K562 (cell line): ENCODE measurements at regions not wholly inside any gene's neighbourhood (a gene's known extent, or its start where the extent isn't known, plus 50 kb on each side); places are given as distances from the start of the nearest gene placed in this dataset.
A peak's percentile ranks its signal among the peaks of the same experiment; 100 is the strongest.

Experiments
- ATAC-seq: fragments of 200-7000 bp; cut with Tn5 transposase; 3 replicates; pipeline ENCODE4 v1.9.1; 2020; ENCODE audit warnings: moderate library complexity
- BruUV-seq: library from RNA; stranded (reverse); fragments of 400-500 nt; replicated peaks from 2 replicates; lab custom pipeline; 2021; lab: Mats Ljungman, UMichigan
- CTCF ChIA-PET: fragments of 300-600 bp; formaldehyde crosslinking; extraction: SDS; loops from one replicate; lab custom pipeline; 2021; ENCODE audit warnings: low intra/inter-chr PET ratio; lab: Yijun Ruan, JAX
- POLR2A ChIA-PET: fragments of 300-600, 350-650 bp; sonication (Branson Sonifier 250); formaldehyde crosslinking; extraction: SDS; loops from one replicate; lab custom pipeline; 2021; ENCODE audit warnings: antibody characterized with exemption, inconsistent platforms; lab: Yijun Ruan, JAX
- DNase-seq, 4 experiments: peaks; one replicate each; pipeline versions ENCODE4 v3.0.0 to v3.0.0-alpha.2; 2011 to 2018; ENCODE audit warnings: low spot score in 3 of 4, mixed read lengths in 3 of 4; ENCODE audit errors: extremely low read depth in 1 of 4
- FAIRE-seq: peaks from 2 replicates; lab custom pipeline; 2011; peaks lifted over from hg19 to GRCh38; lab: Jason Lieb, UNC
- H2AFZ ChIP-seq: 2 replicates; pipeline ENCODE4 v1.6.0; 2011; ENCODE audit warnings: low read depth, low read length, control low read depth, inconsistent platforms
- H3K27ac ChIP-seq: fragments of 200-600 bp; 3 replicates; pipeline ENCODE4 v1.8.0; 2011; ENCODE audit warnings: low read depth, mild to moderate bottlenecking, control low read depth, inconsistent platforms, low read length, moderate library complexity, mixed read lengths; ENCODE audit errors: extremely low read depth
- H3K27me3 ChIP-seq, 2 experiments: fragments of 300-600 bp in 1 of 2; 2 replicates in 1 of 2; 3 replicates in 1 of 2; pipeline versions ENCODE4 v1.6.0 to v1.8.0; 2011; ENCODE audit warnings: inconsistent platforms in 2 of 2, low read length in 2 of 2, mild to moderate bottlenecking in 1 of 2, mixed read lengths in 1 of 2, moderate library complexity in 1 of 2; ENCODE audit not compliant: control insufficient read depth in 2 of 2, insufficient read depth in 2 of 2
- H3K36me3 ChIP-seq: fragments of 300-600 bp; 3 replicates; pipeline ENCODE4 v1.8.0; 2011; ENCODE audit warnings: mild to moderate bottlenecking, low read length, inconsistent platforms; ENCODE audit not compliant: control insufficient read depth, insufficient read depth
- H3K4me1 ChIP-seq, 2 experiments: fragments of 200-600 bp in 1 of 2; replicated peaks in 1 of 2; 2 replicates in 1 of 2; 3 replicates in 1 of 2; pipeline versions ENCODE4 v1.5.1 to v1.8.0; 2011; ENCODE audit warnings: inconsistent platforms in 2 of 2, low read length in 2 of 2, mild to moderate bottlenecking in 1 of 2, mixed read lengths in 1 of 2, moderate library complexity in 1 of 2; ENCODE audit not compliant: control insufficient read depth in 2 of 2, insufficient read depth in 2 of 2
- H3K4me2 ChIP-seq: 2 replicates; pipeline ENCODE4 v1.6.1; 2011; ENCODE audit warnings: low read length, control low read depth, inconsistent platforms, mixed read lengths; ENCODE audit not compliant: insufficient read depth
- H3K4me3 ChIP-seq: fragments of 200-600 bp; sonication (generic), shearing (Covaris generic); 2 replicates; pipeline ENCODE4 v1.5.1; 2016; ENCODE audit warnings: control low read depth, inconsistent platforms
- H3K79me2 ChIP-seq: fragments of 200-600 bp; 3 replicates; pipeline ENCODE4 v1.8.0; 2011; ENCODE audit warnings: low read length, inconsistent platforms; ENCODE audit not compliant: control insufficient read depth, insufficient read depth
- H3K9ac ChIP-seq, 2 experiments: 2 replicates each; pipeline versions ENCODE4 v1.6.0 to v1.6.1; 2011; ENCODE audit warnings: low read depth in 2 of 2, low read length in 2 of 2, control low read depth in 1 of 2, inconsistent platforms in 1 of 2, mild to moderate bottlenecking in 1 of 2, mixed read lengths in 1 of 2; ENCODE audit not compliant: insufficient read depth in 1 of 2
- H3K9me1 ChIP-seq: one replicate; pipeline ENCODE4 v1.6.0; 2011; ENCODE audit warnings: inconsistent platforms, mild to moderate bottlenecking, low read length, moderate library complexity; ENCODE audit not compliant: control insufficient read depth, insufficient read depth
- H3K9me3 ChIP-seq: replicated peaks from 2 replicates; pipeline ENCODE4 v1.5.1; 2011; ENCODE audit warnings: low read depth, low read length, inconsistent platforms; ENCODE audit not compliant: control insufficient read depth, insufficient read depth
- H4K20me1 ChIP-seq: replicated peaks from 2 replicates; pipeline ENCODE4 v1.6.1; 2011; ENCODE audit warnings: low read length, inconsistent platforms, mixed read lengths; ENCODE audit not compliant: control insufficient read depth, insufficient read depth
- BCOR ChIP-seq: fragments of 450-650 bp; IDR thresholded peaks from 2 replicates; pipeline ENCODE4 v1.6.1; 2016
- CBX1 ChIP-seq: sonication (generic); IDR thresholded peaks from 2 replicates; pipeline ENCODE4 v1.6.1; 2016; ENCODE audit warnings: antibody characterized with exemption, low read depth, mild to moderate bottlenecking
- ELF1 ChIP-seq: fragments of 200-800 bp; sonication (Bioruptor generic); IDR thresholded peaks from 2 replicates; pipeline ENCODE4 v1.6.1; 2016; ENCODE audit warnings: missing genetic modification characterization, missing compliant biosample characterization
- LCOR ChIP-seq: sonication (generic); formaldehyde crosslinking; IDR thresholded peaks from 2 replicates; pipeline ENCODE4 v1.8.0; 2022; ENCODE audit warnings: mild to moderate bottlenecking, missing genetic modification reagents
- MCM3 ChIP-seq: fragments of 450-650 bp; IDR thresholded peaks from 2 replicates; pipeline ENCODE4 v1.6.1; 2016
- NR2F6 ChIP-seq: fragments of 450-650 bp; formaldehyde crosslinking; IDR thresholded peaks from 2 replicates; pipeline ENCODE4 v1.4.0; 2020; ENCODE audit warnings: mild to moderate bottlenecking
- PCBP2 ChIP-seq: fragments of 200-400 bp; formaldehyde crosslinking; IDR thresholded peaks from 2 replicates; pipeline ENCODE4 v1.6.1; 2018; ENCODE audit warnings: low read length, low read depth, mild to moderate bottlenecking, moderate library complexity; ENCODE audit not compliant: poor library complexity, severe bottlenecking
- PHF20 ChIP-seq: fragments of 450-650 bp; IDR thresholded peaks from 2 replicates; pipeline ENCODE4 v1.6.1; 2018; ENCODE audit not compliant: partially characterized antibody
- PPARD ChIP-seq: fragments of 250-450 bp; sonication (Bioruptor Pico); IDR thresholded peaks from 2 replicates; pipeline ENCODE4 v1.8.0; 2022; ENCODE audit warnings: inconsistent platforms, mild to moderate bottlenecking, moderate library complexity
- RBM25 ChIP-seq: fragments of 200-400 bp; formaldehyde crosslinking; IDR thresholded peaks from 2 replicates; pipeline ENCODE4 v1.6.1; 2018; ENCODE audit warnings: low read length, low read depth, moderate library complexity; ENCODE audit not compliant: severe bottlenecking
- RNF2 ChIP-seq: sonication (generic); IDR thresholded peaks from 2 replicates; pipeline ENCODE4 v1.6.1; 2016
- SMAD1 ChIP-seq: fragments of 150-350 bp; IDR thresholded peaks from 2 replicates; pipeline ENCODE4 v1.6.1; 2014; ENCODE audit warnings: low read length, low read depth; ENCODE audit not compliant: partially characterized antibody
- SP2 ChIP-seq: IDR thresholded peaks from 2 replicates; pipeline ENCODE4 v1.6.1; 2011; ENCODE audit warnings: mild to moderate bottlenecking, low read depth, low read length, moderate library complexity; ENCODE audit not compliant: poor library complexity, severe bottlenecking; ENCODE audit errors: extremely low read depth
- ZBED1 ChIP-seq: IDR thresholded peaks from 2 replicates; pipeline ENCODE4 v1.6.1; 2014
- ZNF274 ChIP-seq: IDR thresholded peaks from 2 replicates; pipeline ENCODE4 v1.6.1; 2011; ENCODE audit warnings: low read depth, mild to moderate bottlenecking, low read length, moderate library complexity, borderline replicate concordance
- ZNF408 ChIP-seq: fragments of 250-450 bp; sonication (Bioruptor Pico); IDR thresholded peaks from 2 replicates; pipeline ENCODE4 v1.4.0; 2020; ENCODE audit warnings: low read depth, mild to moderate bottlenecking, moderate library complexity
- WGBS: fragments of 100-300 bp; shearing (Covaris generic); methylation state at CpG from one replicate; pipeline ENCODE4 v1.1.6; 2016; ENCODE audit warnings: low coverage, mixed read lengths; ENCODE audit not compliant: insufficient coverage; ENCODE audit errors: missing lambda C conversion rate; 5-methylcytosine and 5-hydroxymethylcytosine counted together
- in situ Hi-C: fragments of 300-500 bp; cut with MboI; formaldehyde crosslinking; loops from 4 replicates; pipeline ENCODE4 v1.15.0; 2018; ENCODE audit warnings: inconsistent platforms, mixed read lengths
- intact Hi-C: fragments of 100-400 bp; cut with micrococcal nuclease; formaldehyde crosslinking; loops from 2 replicates; pipeline ENCODE4 v1.14.2; 2022
- TF ChIP-seq, protein P1 (sequence below): fragments of 450-650 bp; formaldehyde crosslinking; IDR thresholded peaks from 2 replicates; pipeline ENCODE4 v1.4.0; 2022; ENCODE audit warnings: missing genetic modification characterization
- TF ChIP-seq, protein P2 (sequence below), 2 experiments: fragments of 450-650 bp; IDR thresholded peaks; 2 replicates each; pipeline ENCODE4 v1.6.1; 2016
- TF ChIP-seq, protein P3 (sequence below): fragments of 450-650 bp; formaldehyde crosslinking; IDR thresholded peaks from 2 replicates; pipeline ENCODE4 v1.4.0; 2022; ENCODE audit warnings: missing genetic modification characterization
- TF ChIP-seq, protein P4 (sequence below): IDR thresholded peaks from 2 replicates; pipeline ENCODE4 v1.6.1; 2011; ENCODE audit not compliant: insufficient read length; ENCODE audit errors: extremely low read depth

DNA sequence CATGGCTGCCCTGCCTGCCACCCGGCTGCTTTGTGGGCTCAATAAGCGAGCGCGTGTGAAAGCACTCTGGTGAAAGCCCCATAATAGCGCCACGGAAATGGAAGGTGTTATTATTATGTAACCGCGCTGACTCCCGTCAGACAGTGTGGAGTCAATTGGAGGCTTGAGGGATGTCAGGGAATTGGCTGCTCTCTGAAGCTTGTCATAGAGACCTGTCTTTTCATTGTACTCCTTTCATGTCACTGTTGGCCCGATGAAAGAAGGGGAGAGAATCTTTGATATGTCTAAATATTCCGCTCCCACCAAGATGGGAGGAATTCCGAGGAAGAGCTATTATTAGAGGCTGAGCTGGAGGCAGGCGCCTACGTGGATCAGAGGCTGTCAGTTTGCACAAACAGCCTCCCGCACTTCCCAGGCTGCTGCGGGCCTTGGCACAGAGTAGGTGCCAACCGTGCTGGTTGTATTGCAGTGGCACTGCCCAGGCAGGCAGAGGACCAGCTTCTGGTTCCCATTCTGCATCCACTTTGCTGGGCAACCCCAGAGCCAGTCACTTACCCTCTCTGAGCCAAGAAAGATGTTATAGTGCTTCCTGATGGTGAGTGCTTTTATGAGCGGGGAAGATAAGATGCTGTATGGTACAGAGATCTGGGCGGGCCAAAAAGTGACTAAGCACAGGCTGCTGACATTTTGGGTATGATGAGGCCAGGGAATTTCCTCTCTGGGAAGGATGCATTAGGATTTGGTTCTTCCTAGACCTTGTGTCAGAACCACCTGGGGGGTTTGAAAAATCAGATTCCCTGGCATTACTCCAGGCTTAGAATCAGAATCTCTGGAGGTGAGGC is 151.4 kb downstream of the RPS24 start:
- ChIA-PET CTCF (no interaction called here), POLR2A (interaction anchor here (0.8 to 1.6 kb wide), 2 partner anchors 9 to 27 kb away, joined by 3 to 4 read pairs; no protein-coding TSS in a partner anchor)
- H3K27ac ChIP-seq, result no peak overlapping the region
- no peaks in the 10 kb centered on the region for H3K36me3 ChIP-seq
- no peaks in the 10 kb centered on the region for H3K79me2 ChIP-seq
- ATAC-seq (no peak), DNase-seq (no peak), FAIRE-seq (no peak)
- no peak overlapping the region for H3K9ac ChIP-seq
- no peak overlapping the region for H3K4me2 ChIP-seq
- under 1% methylated on average over 19 of the region's 19 CpGs for WGBS
- no peaks in the 10 kb centered on the region for H3K9me3 ChIP-seq
- no peak overlapping the region for H2AFZ ChIP-seq
- in situ Hi-C loops (no loop called here), intact Hi-C loops (no loop called here)
- H3K27me3 ChIP-seq, result peaks cover 4 to 46% of the 10 kb centered on the region in 2 experiments; a peak in 4 of 5 replicates
- H3K4me1 ChIP-seq, result no peaks in the 10 kb centered on the region
- H3K9me1 ChIP-seq, result no peaks in the 10 kb centered on the region
- H3K4me3 ChIP-seq, result no peak overlapping the region
- no TSS peak for BruUV-seq
- H4K20me1 ChIP-seq, result peaks cover 20% of the 10 kb centered on the region
- TF ChIP-seq ZNF408 (CRISPR knock-in tag) (no peak), PHF20 (no peak), NR2F6 (CRISPR knock-in tag) (no peak), MCM3 (no peak), PCBP2 (no peak), RBM25 (peak; percentile 27), SP2 (no peak), ELF1 (no peak), BCOR (0 out of 2 replicates have a peak, but pooled peaks have one; percentile 14), ZBED1 (no peak), LCOR (CRISPR knock-in tag) (no peak), CBX1 (no peak), SMAD1 (no peak), PPARD (no peak), RNF2 (no peak), ZNF274 (no peak)
- TF ChIP-seq, protein P1, sequence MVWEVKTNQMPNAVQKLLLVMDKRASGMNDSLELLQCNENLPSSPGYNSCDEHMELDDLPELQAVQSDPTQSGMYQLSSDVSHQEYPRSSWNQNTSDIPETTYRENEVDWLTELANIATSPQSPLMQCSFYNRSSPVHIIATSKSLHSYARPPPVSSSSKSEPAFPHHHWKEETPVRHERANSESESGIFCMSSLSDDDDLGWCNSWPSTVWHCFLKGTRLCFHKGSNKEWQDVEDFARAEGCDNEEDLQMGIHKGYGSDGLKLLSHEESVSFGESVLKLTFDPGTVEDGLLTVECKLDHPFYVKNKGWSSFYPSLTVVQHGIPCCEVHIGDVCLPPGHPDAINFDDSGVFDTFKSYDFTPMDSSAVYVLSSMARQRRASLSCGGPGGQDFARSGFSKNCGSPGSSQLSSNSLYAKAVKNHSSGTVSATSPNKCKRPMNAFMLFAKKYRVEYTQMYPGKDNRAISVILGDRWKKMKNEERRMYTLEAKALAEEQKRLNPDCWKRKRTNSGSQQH, result no peak
- TF ChIP-seq, protein P2, sequence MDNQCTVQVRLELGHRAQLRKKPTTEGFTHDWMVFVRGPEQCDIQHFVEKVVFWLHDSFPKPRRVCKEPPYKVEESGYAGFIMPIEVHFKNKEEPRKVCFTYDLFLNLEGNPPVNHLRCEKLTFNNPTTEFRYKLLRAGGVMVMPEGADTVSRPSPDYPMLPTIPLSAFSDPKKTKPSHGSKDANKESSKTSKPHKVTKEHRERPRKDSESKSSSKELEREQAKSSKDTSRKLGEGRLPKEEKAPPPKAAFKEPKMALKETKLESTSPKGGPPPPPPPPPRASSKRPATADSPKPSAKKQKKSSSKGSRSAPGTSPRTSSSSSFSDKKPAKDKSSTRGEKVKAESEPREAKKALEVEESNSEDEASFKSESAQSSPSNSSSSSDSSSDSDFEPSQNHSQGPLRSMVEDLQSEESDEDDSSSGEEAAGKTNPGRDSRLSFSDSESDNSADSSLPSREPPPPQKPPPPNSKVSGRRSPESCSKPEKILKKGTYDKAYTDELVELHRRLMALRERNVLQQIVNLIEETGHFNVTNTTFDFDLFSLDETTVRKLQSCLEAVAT (IDR thresholded peaks at IDR 0.05), result no peak
- TF ChIP-seq, protein P3, sequence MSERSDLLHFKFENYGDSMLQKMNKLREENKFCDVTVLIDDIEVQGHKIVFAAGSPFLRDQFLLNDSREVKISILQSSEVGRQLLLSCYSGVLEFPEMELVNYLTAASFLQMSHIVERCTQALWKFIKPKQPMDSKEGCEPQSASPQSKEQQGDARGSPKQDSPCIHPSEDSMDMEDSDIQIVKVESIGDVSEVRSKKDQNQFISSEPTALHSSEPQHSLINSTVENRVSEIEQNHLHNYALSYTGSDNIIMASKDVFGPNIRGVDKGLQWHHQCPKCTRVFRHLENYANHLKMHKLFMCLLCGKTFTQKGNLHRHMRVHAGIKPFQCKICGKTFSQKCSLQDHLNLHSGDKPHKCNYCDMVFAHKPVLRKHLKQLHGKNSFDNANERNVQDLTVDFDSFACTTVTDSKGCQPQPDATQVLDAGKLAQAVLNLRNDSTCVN (CRISPR knock-in tag), result no peak
- TF ChIP-seq, protein P4, sequence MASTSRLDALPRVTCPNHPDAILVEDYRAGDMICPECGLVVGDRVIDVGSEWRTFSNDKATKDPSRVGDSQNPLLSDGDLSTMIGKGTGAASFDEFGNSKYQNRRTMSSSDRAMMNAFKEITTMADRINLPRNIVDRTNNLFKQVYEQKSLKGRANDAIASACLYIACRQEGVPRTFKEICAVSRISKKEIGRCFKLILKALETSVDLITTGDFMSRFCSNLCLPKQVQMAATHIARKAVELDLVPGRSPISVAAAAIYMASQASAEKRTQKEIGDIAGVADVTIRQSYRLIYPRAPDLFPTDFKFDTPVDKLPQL, result no peak
